DMS114 treated with DMSO at 0.1 percent for 48 hours (cell line): ENCODE measurements at regions not wholly inside any gene's neighbourhood (a gene's known extent, or its start where the extent isn't known, plus 50 kb on each side); places are given as distances from the start of the nearest gene placed in this dataset.
"Not testable (repeated sequence)": the region's sequence is repeated elsewhere in the genome, so short reads cannot be mapped to it uniquely, and the experiment has no call there.

Experiments
- DNase-seq: peaks from one replicate; lab custom pipeline; 2025; ENCODE audit not compliant: unreplicated experiment; lab: John Stamatoyannopoulos, UW

GRCh38 chr12:73009138-73009834 lies 737.1 kb downstream of the TRHDE start:
- DNase-seq: not testable (repeated sequence)

- DNase-seq: no peak
Observed at GRCh38 chr12:73017981-73018380, 745.8 kb downstream of the TRHDE start.

GRCh38 chr12:73053893-73054292 lies 781.7 kb downstream of the TRHDE start:
- DNase-seq: no peak

GRCh38 chr12:73057428-73057827 lies 785.3 kb downstream of the TRHDE start:
- no peak for DNase-seq

- no peak for DNase-seq
Observed at GRCh38 chr12:73065913-73066312, 793.7 kb downstream of the TRHDE start.

- no peak for DNase-seq
Observed at GRCh38 chr12:73067616-73068015, 795.4 kb downstream of the TRHDE start.

GRCh38 chr12:73072214-73072613 lies 800.0 kb downstream of the TRHDE start:
- DNase-seq: no peak

GRCh38 chr12:73076760-73077159 lies 804.6 kb downstream of the TRHDE start:
- no peak for DNase-seq

GRCh38 chr12:73083736-73084135 lies 811.6 kb downstream of the TRHDE start:
- DNase-seq: no peak

GRCh38 chr12:73106296-73106695 lies 834.1 kb downstream of the TRHDE start:
- DNase-seq: no peak

GRCh38 chr12:73106896-73107295 lies 834.7 kb downstream of the TRHDE start:
- DNase-seq: no peak

GRCh38 chr12:73110816-73111215 lies 838.6 kb downstream of the TRHDE start:
- no peak for DNase-seq

- DNase-seq: no peak
Observed at GRCh38 chr12:73112035-73112816, 840.1 kb downstream of the TRHDE start.

GRCh38 chr12:73124480-73124879 lies 852.3 kb downstream of the TRHDE start:
- no peak for DNase-seq

GRCh38 chr12:73125148-73125547 lies 853.0 kb downstream of the TRHDE start:
- DNase-seq: no peak

- DNase-seq: no peak
Observed at GRCh38 chr12:73136386-73136785, 864.2 kb downstream of the TRHDE start.

- not testable (repeated sequence) for DNase-seq
Observed at GRCh38 chr12:73139642-73140041, 867.5 kb downstream of the TRHDE start.

GRCh38 chr12:73158341-73158740 lies 886.2 kb downstream of the TRHDE start:
- DNase-seq: no peak

- no peak for DNase-seq
Observed at GRCh38 chr12:73159954-73160353, 887.8 kb downstream of the TRHDE start.

GRCh38 chr12:73161970-73162369 lies 889.8 kb downstream of the TRHDE start:
- no peak for DNase-seq

GRCh38 chr12:73180734-73181133 lies 908.6 kb downstream of the TRHDE start:
- DNase-seq: no peak

- no peak for DNase-seq
Observed at GRCh38 chr12:73181244-73181643, 909.1 kb downstream of the TRHDE start.
